ENCODE measurements at regions not wholly inside any gene's neighbourhood (a gene's known extent, or its start where the extent isn't known, plus 50 kb on each side); places are given as distances from the start of the nearest gene placed in this dataset.

GRCh38 chr7:22676385-22676784, 50.6 kb upstream of the IL6 start:
- FAIRE-seq, result no peak

DNA sequence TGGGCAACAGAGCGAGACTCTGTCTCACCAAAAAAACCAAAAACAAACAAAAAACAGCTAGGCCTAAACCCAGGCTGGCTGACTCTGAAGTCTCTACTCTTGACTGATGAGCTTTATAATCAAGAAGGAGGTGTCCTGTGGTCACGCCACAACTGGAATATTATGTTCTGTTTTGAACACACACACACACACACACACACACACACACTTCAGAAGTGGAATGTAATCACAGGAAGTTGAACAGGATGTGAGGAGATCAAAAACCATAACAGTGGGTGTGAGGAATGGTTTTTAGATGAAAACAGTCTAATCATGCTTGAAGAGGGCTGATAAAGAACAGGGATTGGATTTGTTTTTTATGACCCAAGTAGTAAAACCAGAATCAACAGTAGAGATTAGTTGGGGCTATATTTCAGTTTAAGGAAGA, 51.1 kb upstream of the IL6 start:
- FAIRE-seq, result no peak

DNA sequence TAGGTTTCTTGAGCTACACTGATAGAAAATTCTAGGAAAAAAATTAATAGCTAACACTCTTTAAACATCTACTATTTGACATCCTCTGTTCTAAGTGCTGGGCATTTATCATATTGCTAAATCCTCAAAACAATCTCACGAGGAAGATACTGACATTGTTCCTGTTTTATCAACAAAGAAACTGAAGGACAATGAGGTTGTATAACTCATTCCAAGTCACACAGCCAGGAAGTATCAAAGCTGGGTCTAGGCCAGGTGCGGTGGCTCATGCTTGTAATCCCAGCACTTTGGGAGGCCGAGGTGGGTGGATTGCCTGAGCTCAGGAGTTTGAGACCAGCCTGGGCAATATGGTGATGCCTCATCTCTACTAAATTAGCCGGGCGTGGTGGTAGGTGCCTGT, 51.6 kb upstream of the IL6 start:
- FAIRE-seq, result peak; percentile 13

GRCh38 chr7:22672846-22673680, 53.9 kb upstream of the IL6 start:
- FAIRE-seq, result peak; percentile 49

DNA sequence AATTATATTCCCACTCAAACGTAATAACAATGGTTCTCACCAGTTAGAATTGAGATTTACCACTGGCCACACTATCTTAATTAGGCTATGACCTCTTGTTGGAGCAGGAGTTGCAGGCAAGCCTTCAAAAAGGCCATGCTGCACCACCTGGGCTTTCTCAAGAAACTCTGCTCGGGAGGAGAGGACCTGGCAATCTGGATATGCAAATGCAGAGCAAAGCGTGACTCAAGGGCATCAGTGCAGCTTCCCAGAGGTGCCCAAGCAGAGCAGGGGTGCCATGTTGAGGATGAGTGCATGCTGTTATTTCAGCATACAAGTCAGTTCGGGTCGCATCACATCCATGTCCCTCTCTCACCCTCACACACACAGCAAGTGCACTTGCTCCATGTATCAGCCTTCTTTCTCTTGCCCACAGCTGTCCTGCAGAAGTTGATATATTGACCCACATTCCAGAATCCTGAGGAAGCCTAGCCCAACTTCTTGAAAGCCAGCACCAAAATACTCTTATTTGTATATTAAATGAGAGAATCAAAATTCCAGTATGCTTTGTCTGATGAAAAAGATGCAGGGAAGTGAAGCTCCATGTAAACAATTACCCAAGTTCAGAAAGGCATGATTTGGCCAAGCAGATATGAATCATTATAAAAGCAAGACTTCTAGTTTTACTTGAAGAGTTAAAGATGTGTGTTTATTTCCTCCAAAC, 55.7 kb upstream of the IL6 start:
- no peak for FAIRE-seq

DNA sequence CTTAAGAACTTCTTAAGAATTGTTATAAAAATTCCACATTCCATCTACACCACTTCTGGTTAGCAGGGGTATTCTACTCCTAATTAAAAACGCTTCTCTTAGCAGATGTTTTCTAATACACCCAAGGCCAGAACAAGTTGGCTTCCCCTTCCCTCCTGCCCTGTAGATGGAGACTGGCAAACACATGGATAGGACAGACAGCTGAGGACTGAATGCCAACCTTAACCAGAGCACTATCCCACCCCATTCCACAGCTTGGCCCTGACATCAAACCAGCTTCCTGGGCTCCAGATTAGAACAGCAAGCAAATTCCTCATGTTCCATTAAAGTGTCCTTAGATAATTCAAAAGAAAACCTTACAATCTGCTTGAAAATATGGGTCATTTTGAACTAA, 56.6 kb upstream of the IL6 start:
- no peak for FAIRE-seq

DNA sequence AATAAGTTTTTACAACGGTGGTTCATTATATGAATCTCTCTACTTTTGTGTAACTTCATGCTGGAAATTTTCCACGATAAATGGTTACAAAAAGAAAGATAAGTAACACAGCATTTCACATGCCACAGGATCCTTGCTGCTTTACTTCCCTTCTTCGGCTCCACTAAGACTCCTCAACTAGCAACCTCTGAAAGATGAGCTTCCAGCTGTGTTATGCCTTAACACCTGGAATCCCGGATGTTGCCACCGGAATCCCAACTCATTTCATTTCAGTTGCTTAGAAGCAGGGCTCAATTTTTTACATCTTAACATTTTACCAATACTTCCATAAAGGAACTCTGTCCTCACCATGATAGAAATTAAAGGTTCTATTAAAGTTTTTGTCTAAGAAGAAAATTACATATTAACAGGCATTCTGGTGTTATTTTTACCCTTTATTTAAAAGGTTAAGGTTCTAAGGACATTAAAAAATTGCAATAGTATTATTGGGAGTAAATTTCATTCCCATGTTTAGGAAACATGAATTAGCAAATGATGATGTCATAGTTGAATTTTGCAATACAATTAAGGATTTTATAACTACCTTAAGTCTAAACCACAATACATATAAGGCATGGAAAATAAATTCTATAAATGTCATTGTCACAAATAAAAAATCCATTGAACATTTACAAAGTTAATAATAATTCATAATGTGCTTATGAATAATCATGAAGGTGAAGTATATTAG, 57.1 kb upstream of the IL6 start:
- peak; percentile 87 for FAIRE-seq

GRCh38 chr7:22668971-22669401, 58.0 kb upstream of the IL6 start:
- peak; percentile 85 for FAIRE-seq

DNA sequence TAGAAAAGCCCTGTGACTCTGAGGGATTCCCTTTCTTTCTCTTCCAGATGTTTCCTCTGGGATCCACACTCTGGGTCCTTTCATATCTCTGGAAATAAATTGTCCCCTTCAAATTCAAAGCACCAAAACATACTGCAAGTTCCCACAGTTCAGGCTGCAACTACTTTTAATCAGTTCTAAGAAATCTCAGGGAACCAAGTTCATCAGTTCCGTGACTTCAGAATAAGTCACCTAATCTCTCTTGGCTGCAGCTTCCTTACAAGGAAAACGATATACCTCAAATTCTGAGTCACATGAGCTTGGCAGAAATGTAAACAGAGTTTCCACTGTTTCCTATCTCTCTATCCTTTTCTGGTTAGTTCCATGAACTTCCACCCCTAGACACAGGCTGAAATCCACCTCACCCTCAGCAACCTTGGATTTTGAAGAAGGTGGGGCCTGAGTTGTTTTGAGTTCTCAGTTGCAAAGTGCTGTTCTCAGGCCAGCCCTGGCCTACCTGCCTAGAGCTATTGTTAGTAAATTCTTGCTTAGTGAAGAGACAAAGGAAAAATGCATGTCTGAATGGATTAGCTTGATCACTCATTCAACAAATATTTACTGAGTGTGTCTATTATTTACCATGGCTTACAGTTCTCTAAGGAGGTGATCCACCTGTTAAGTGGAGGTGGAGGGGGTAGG, 59.3 kb upstream of the IL6 start:
- peak; percentile 99 for FAIRE-seq

- no peak for FAIRE-seq
These were observed 59.8 kb upstream of the IL6 start for GRCh38 chr7:22667187-22667561.

DNA sequence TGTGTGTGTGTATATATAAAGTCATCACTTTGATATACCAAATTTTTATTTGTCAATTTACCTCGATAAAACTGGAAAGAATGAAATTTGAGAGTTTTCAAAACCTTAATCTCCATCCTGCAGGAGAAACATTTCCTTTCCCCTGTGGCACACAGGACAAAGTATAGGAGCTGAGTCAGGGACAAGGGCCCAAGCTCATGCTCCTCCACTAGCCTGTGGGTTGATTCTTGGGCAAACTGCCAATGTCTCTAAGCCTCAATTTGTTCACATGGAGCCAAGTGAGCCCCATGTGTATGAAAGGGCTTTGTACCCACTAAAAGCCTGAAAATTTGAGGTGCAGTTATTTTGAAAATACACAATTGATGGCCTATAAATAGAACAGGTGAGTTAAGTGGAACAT, 60.3 kb upstream of the IL6 start:
- no peak for FAIRE-seq

DNA sequence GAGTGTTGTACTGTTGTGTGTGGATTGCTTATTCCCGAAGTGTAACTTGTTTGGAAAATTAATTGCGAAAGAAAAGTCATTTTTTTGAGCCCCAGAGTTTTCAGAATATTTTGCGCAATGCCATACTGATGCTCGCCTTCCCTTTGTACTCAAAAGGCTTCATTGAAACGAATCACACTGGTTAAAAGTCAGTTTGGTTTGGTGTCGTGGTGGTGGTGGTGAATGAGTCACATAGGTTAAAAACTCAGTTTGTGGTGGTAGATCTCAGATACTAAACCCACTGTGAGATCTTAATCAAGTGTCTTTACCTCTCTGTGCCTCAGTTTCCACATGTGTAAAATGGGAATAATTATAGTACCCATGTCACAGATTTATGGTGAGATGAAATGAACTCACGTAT, 61.1 kb upstream of the IL6 start:
- no peak for FAIRE-seq

GRCh38 chr7:22664988-22665798, 61.8 kb upstream of the IL6 start:
- FAIRE-seq, result no peak

DNA sequence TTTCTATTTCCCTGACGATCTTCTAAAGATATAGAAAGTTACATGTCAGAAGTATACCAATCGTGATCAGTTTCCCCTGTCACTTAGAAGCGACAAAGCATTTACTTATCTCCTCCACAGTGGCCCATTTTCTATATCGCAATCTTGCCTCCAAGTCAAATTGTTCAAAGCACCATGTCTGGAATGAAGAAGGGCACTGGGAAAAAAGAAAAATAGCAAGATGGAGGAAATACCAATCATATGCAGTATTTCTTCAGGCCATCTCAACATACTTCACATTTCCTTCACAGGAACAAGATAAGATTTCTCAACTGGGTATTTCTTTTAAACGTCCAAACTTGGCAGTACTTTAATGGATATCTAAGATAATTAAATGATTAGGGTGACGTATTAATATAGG, 63.3 kb upstream of the IL6 start:
- no peak for FAIRE-seq

DNA sequence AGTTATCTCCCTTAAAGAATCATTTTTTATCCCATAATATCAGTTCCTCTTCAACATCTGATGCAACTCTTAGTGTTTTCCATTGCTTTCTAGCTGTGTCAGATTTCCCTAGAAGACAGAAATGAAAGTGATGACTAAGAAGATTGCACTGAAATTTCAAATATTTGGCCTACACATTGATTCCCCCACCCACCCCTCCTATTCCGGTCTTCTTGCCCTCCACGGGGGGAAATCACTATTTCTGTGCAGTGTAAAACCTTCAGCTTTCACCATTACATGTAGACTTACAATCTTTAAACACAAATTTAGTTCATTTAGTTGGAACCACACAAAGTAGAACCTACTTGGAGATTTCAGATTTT, 63.7 kb upstream of the IL6 start:
- no peak for FAIRE-seq

GRCh38 chr7:22662556-22663356, 64.2 kb upstream of the IL6 start:
- no peak for FAIRE-seq

- FAIRE-seq, result no peak
These were observed 65.0 kb upstream of the IL6 start for GRCh38 chr7:22662036-22662435.

- no peak for FAIRE-seq
These were observed 66.3 kb upstream of the IL6 start for GRCh38 chr7:22660732-22661131.

DNA sequence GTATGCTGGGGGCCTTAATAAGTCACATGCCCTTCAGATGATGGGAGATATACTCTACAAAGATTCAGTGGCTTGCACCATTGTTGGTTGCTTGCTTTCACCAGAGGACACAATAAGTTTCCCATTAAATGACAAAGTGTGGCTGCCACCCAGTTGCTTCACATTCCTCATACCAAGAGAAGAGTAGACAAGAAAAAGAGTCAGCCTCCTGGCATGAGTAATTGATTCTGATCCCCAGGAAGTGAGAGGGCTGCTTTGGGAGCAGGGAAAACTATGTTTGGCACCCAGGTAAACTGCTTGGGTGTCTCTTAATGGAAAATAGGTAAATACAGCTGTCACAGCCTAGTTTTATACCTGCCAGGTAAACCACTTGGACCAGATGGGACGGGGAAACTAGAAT, 66.7 kb upstream of the IL6 start:
- FAIRE-seq, result no peak

DNA sequence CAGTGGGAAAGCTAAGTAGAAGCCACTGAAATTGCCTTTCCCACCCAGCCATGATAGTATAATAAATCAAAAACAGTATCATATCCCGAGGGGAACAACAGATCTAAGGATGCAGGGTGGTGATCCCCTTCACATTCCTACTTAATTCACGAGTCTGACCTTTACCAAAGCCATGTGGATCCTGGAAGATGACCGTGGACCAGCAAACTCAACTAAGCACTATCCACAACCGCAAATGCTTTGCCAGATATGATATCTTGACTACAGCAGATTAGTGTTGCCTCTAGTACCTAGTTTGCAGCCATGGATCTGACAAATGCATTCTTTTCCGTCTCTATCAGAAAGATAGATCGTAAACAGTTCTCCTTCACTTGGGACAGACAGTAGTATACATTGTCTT, 67.3 kb upstream of the IL6 start:
- FAIRE-seq, result no peak

DNA sequence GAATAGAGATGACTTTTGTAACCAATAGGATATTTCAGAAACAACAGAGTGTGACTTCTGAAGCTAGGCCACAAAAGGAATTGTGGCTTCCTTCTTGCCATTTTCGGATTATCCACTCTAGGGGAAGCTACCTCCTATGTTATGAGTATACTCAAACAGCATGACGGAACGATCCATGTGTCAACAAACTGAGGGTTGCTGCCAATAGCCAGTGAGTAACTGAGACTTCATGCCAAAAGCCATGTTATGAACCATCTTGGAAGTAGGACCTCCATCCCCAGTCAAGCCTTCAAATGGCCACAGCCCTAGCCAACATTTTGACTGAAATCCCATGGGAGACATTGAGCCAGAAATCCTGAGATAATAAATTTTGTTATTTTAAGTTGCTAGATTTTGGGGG, 69.0 kb upstream of the IL6 start:
- FAIRE-seq, result no peak

GRCh38 chr7:22657479-22657878, 69.5 kb upstream of the IL6 start:
- FAIRE-seq, result no peak
